RWPE1 (cell line): ENCODE measurements at regions not wholly inside any gene's neighbourhood (a gene's known extent, or its start where the extent isn't known, plus 50 kb on each side); places are given as distances from the start of the nearest gene placed in this dataset.

Source experiments
- CTCF ChIA-PET: fragments of 350-600 bp; sonication (Branson Sonifier 250); formaldehyde crosslinking; extraction: SDS; loops from one replicate; lab custom pipeline; 2021; lab: Yijun Ruan, JAX
- POLR2A ChIA-PET: fragments of 400-600 bp; formaldehyde crosslinking; extraction: SDS; loops from one replicate; lab custom pipeline; 2020; ENCODE audit warnings: antibody characterized with exemption; ENCODE audit not compliant: low non-redundant PET; lab: Yijun Ruan, JAX
- DNase-seq: peaks from one replicate; pipeline ENCODE4 v3.0.0; 2012; ENCODE audit warnings: low spot score
- H3K27ac ChIP-seq: fragments of 450-650 bp; 2 replicates; pipeline ENCODE4 v1.5.1; 2017
- CTCF ChIP-seq: fragments of 450-650 bp; conservative IDR thresholded peaks from 2 replicates; pipeline ENCODE4 v1.5.1; 2017; ENCODE audit warnings: low read depth, mild to moderate bottlenecking

GRCh38 chr18:32848826-32849225 lies 76.0 kb upstream of the KLHL14 start:
- TF ChIP-seq CTCF, result no peak
- CTCF ChIA-PET, result no interaction called here
- H3K27ac ChIP-seq, result no peak overlapping the region
- DNase-seq, result no peak
- POLR2A ChIA-PET, result no interaction called here

GRCh38 chr18:32847691-32848090 lies 74.9 kb upstream of the KLHL14 start:
- no peak for TF ChIP-seq CTCF
- CTCF ChIA-PET, result no interaction called here
- POLR2A ChIA-PET, result no interaction called here
- no peak for DNase-seq
- no peak overlapping the region for H3K27ac ChIP-seq

- CTCF ChIA-PET, result no interaction called here
- H3K27ac ChIP-seq, result no peak overlapping the region
- DNase-seq, result no peak
- TF ChIP-seq CTCF, result no peak
- POLR2A ChIA-PET, result no interaction called here
These were observed 74.1 kb upstream of the KLHL14 start for GRCh38 chr18:32846896-32847295.

GRCh38 chr18:32840962-32841361 lies 68.1 kb upstream of the KLHL14 start:
- no peak for TF ChIP-seq CTCF
- no peak overlapping the region for H3K27ac ChIP-seq
- CTCF ChIA-PET, result interaction anchor here (0.6 kb wide), 1 partner anchor 13 kb away, joined by 3 read pairs; no protein-coding TSS in a partner anchor
- POLR2A ChIA-PET, result no interaction called here
- DNase-seq, result no peak

- no peak for TF ChIP-seq CTCF
- H3K27ac ChIP-seq, result no peak overlapping the region
- POLR2A ChIA-PET, result no interaction called here
- CTCF ChIA-PET, result no interaction called here
- no peak for DNase-seq
These were observed 63.1 kb upstream of the KLHL14 start for GRCh38 chr18:32835951-32836350.

- no peak for TF ChIP-seq CTCF
- DNase-seq, result no peak
- ChIA-PET CTCF (no interaction called here), POLR2A (no interaction called here)
- H3K27ac ChIP-seq, result no peak overlapping the region
These were observed 59.0 kb upstream of the KLHL14 start for GRCh38 chr18:32831781-32832180.

GRCh38 chr18:32823226-32823625 lies 50.4 kb upstream of the KLHL14 start:
- H3K27ac ChIP-seq, result no peak overlapping the region
- no peak for TF ChIP-seq CTCF
- no peak for DNase-seq
- ChIA-PET CTCF (no interaction called here), POLR2A (no interaction called here)
